ENCODE measurements at regions not wholly inside any gene's neighbourhood (a gene's known extent, or its start where the extent isn't known, plus 50 kb on each side); places are given as distances from the start of the nearest gene placed in this dataset.
"Not testable (repeated sequence)": the region's sequence is repeated elsewhere in the genome, so short reads cannot be mapped to it uniquely, and the experiment has no call there.

- no peaks in the 10 kb centered on the region for H3K9me3 ChIP-seq
- no peak overlapping the region for H3K4me3 ChIP-seq
- no peaks in the 10 kb centered on the region for H3K4me1 ChIP-seq
- no peak overlapping the region for H3K27ac ChIP-seq
- H3K36me3 ChIP-seq = no peaks in the 10 kb centered on the region
- WGBS, 2 donors = 73 to 75% methylated on average over 3 of the region's 3 CpGs
- TF ChIP-seq POLR2A (IDR thresholded peaks at IDR 0.05) = no peak
- no peak for TF ChIP-seq EP300 (IDR thresholded peaks at IDR 0.05)
- no peak for TF ChIP-seq CTCF (IDR thresholded peaks at IDR 0.05)
- TF ChIP-seq POLR2AphosphoS5 (IDR thresholded peaks at IDR 0.05) = no peak
- no peak for DNase-seq
- no peak for ATAC-seq (ENCODE audit: low FRiP score in 2 of 2)
- no peaks in the 10 kb centered on the region for H3K27me3 ChIP-seq
These were observed 150.9 kb downstream of the PTPRU start for GRCh38 chr1:29387210-29387609.

- H3K4me1 ChIP-seq; ATAC-seq (ENCODE audit: low FRiP score in 2 of 2); H3K9me3 ChIP-seq; H3K36me3 ChIP-seq; H3K27ac ChIP-seq; DNase-seq; H3K27me3 ChIP-seq; H3K4me3 ChIP-seq: not testable (repeated sequence)
- WGBS, 2 donors = 94 to 95% methylated on average over 1 of the region's 1 CpG
These were observed 150.1 kb downstream of the PTPRU start for GRCh38 chr1:29386453-29386852.

- Histone ChIP-seq H3K36me3 (no peaks in the 10 kb centered on the region), H3K9me3 (no peaks in the 10 kb centered on the region), H3K27me3 (no peaks in the 10 kb centered on the region), H3K27ac (no peak overlapping the region), H3K4me3 (no peak overlapping the region), H3K4me1 (no peaks in the 10 kb centered on the region)
- 62 to 66% methylated on average over 5 of the region's 5 CpGs for WGBS, 2 donors
- TF ChIP-seq CTCF (IDR thresholded peaks at IDR 0.05) = no peak
- TF ChIP-seq POLR2A (IDR thresholded peaks at IDR 0.05) = no peak
- no peak for TF ChIP-seq EP300 (IDR thresholded peaks at IDR 0.05)
- TF ChIP-seq POLR2AphosphoS5 (IDR thresholded peaks at IDR 0.05) = no peak
- ATAC-seq (ENCODE audit: low FRiP score in 2 of 2) (no peak), DNase-seq (no peak)
These were observed 149.6 kb downstream of the PTPRU start for GRCh38 chr1:29385966-29386365.

GRCh38 chr1:29384496-29385015, 148.2 kb downstream of the PTPRU start:
- no peak for TF ChIP-seq EP300 (IDR thresholded peaks at IDR 0.05)
- no peak for TF ChIP-seq CTCF (IDR thresholded peaks at IDR 0.05)
- TF ChIP-seq POLR2A (IDR thresholded peaks at IDR 0.05) = no peak
- TF ChIP-seq POLR2AphosphoS5 (IDR thresholded peaks at IDR 0.05) = no peak
- Histone ChIP-seq H3K9me3 (peaks cover 0 to 7% (median 5%) of the 10 kb centered on the region in 4 donors), H3K4me3 (no peak overlapping the region), H3K36me3 (no peaks in the 10 kb centered on the region), H3K27ac (no peak overlapping the region), H3K27me3 (no peaks in the 10 kb centered on the region), H3K4me1 (no peaks in the 10 kb centered on the region)
- 74 to 75% methylated on average over 7 to 9 of the region's 9 CpGs for WGBS, 2 donors
- peak in 1 of 2 donors; percentile 7 for ATAC-seq (ENCODE audit: low FRiP score in 2 of 2)
- DNase-seq = no peak

- ATAC-seq (ENCODE audit: low FRiP score in 2 of 2) (no peak), DNase-seq (no peak)
- Histone ChIP-seq H3K36me3 (no peaks in the 10 kb centered on the region), H3K4me3 (no peak overlapping the region), H3K9me3 (peaks cover 6 to 14% (median 11%) of the 10 kb centered on the region in 4 donors), H3K4me1 (no peaks in the 10 kb centered on the region), H3K27ac (no peak overlapping the region), H3K27me3 (no peaks in the 10 kb centered on the region)
- no peak for TF ChIP-seq POLR2AphosphoS5 (IDR thresholded peaks at IDR 0.05)
- TF ChIP-seq EP300 (IDR thresholded peaks at IDR 0.05) = no peak
- no peak for TF ChIP-seq POLR2A (IDR thresholded peaks at IDR 0.05)
- TF ChIP-seq CTCF (IDR thresholded peaks at IDR 0.05) = no peak
- WGBS, 2 donors = 22 to 29% methylated on average over 7 of the region's 7 CpGs
These were observed 147.5 kb downstream of the PTPRU start for GRCh38 chr1:29383746-29384371.

Data from upper lobe of left lung (tissue), 6 donors.